PC-3 (cell line): ENCODE measurements at regions not wholly inside any gene's neighbourhood (a gene's known extent, or its start where the extent isn't known, plus 50 kb on each side); places are given as distances from the start of the nearest gene placed in this dataset.
A peak's percentile ranks its signal among the peaks of the same experiment; 100 is the strongest.

Source experiments
- ATAC-seq: fragments of 200-7000 bp; cut with Tn5 transposase; 2 replicates; pipeline ENCODE4 v1.9.1; 2020; ENCODE audit warnings: mild to moderate bottlenecking, moderate library complexity
- BruUV-seq: library from RNA; stranded (reverse); fragments of 400-500 nt; replicated peaks from 2 replicates; lab custom pipeline; 2021; lab: Mats Ljungman, UMichigan
- CTCF ChIA-PET: fragments of 300-600 bp; sonication (Branson Sonifier 250); formaldehyde crosslinking; loops from one replicate; lab custom pipeline; 2022; ENCODE audit warnings: antibody characterized with exemption; lab: Charles Lee
- POLR2A ChIA-PET: fragments of 300-600 bp; sonication (Branson Sonifier 250); formaldehyde crosslinking; loops from one replicate; lab custom pipeline; 2022; ENCODE audit warnings: antibody characterized with exemption; ENCODE audit not compliant: unreplicated experiment; lab: Charles Lee
- DNase-seq: peaks from one replicate; pipeline ENCODE4 v3.0.0-alpha.2; 2015
- H2AFZ ChIP-seq: fragments of 300-600 bp; sonication (generic); 2 replicates; pipeline ENCODE4 v1.6.0; 2016; ENCODE audit warnings: antibody characterized with exemption, low read length
- H3F3A ChIP-seq: fragments of 300-600 bp; sonication (generic); one replicate; pipeline ENCODE4 v1.6.0; 2017; ENCODE audit warnings: antibody characterized with exemption, low read length, control low read depth, mild to moderate bottlenecking; ENCODE audit not compliant: unreplicated experiment
- H3K27ac ChIP-seq: fragments of 300-600 bp; sonication (generic); 2 replicates; pipeline ENCODE4 v1.5.1; 2016; ENCODE audit warnings: mild to moderate bottlenecking, low read length
- H3K27me3 ChIP-seq: fragments of 300-600 bp; sonication (generic); 2 replicates; pipeline ENCODE4 v1.6.1; 2016; ENCODE audit warnings: low read length, mixed read lengths
- H3K36me3 ChIP-seq: fragments of 300-600 bp; sonication (generic); 2 replicates; pipeline ENCODE4 v1.6.1; 2016; ENCODE audit warnings: low read depth, mixed run types, low read length, mixed read lengths
- H3K4me1 ChIP-seq: fragments of 300-600 bp; sonication (generic); 2 replicates; pipeline ENCODE4 v1.5.1; 2016; ENCODE audit warnings: low read length; ENCODE audit not compliant: insufficient read depth
- H3K4me2 ChIP-seq: fragments of 300-600 bp; sonication (generic); 2 replicates; pipeline ENCODE4 v1.6.0; 2016; ENCODE audit warnings: low read length
- H3K4me3 ChIP-seq: fragments of 300-600 bp; sonication (generic); 2 replicates; pipeline ENCODE4 v1.5.1; 2016; ENCODE audit warnings: mild to moderate bottlenecking, low read length, mixed read lengths
- H3K79me2 ChIP-seq: fragments of 300-600 bp; sonication (generic); 2 replicates; pipeline ENCODE4 v1.6.1; 2017; ENCODE audit warnings: low read length, mixed read lengths
- H3K9ac ChIP-seq: fragments of 300-600 bp; sonication (generic); 2 replicates; pipeline ENCODE4 v1.6.0; 2016; ENCODE audit warnings: mild to moderate bottlenecking, low read length
- H3K9me2 ChIP-seq: fragments of 300-600 bp; sonication (generic); replicated peaks from 2 replicates; pipeline ENCODE4 v1.6.1; 2016; ENCODE audit warnings: mixed run types, low read length, mixed read lengths
- H3K9me3 ChIP-seq: fragments of 300-600 bp; sonication (generic); 2 replicates; pipeline ENCODE4 v1.6.1; 2016; ENCODE audit warnings: low read length, mixed read lengths
- H4K20me1 ChIP-seq: fragments of 300-600 bp; sonication (generic); 2 replicates; pipeline ENCODE4 v1.6.1; 2016; ENCODE audit warnings: low read length, mixed read lengths
- EZH2 ChIP-seq: fragments of 300-600 bp; sonication (generic); IDR thresholded peaks from one replicate; pipeline ENCODE4 v1.6.1; 2017; ENCODE audit warnings: antibody characterized with exemption, mild to moderate bottlenecking, low read length; ENCODE audit not compliant: unreplicated experiment
- EZH2phosphoT487 ChIP-seq: fragments of 300-600 bp; sonication (generic); IDR thresholded peaks from 2 replicates; pipeline ENCODE4 v1.6.1; 2018; ENCODE audit warnings: mild to moderate bottlenecking, antibody characterized with exemption, low read length, borderline replicate concordance
- intact Hi-C: fragments of 100-400 bp; cut with micrococcal nuclease; formaldehyde crosslinking; loops from 2 replicates; pipeline ENCODE4 v1.9.0; 2023
- TF ChIP-seq, protein P1 (sequence below): fragments of 300-600 bp; sonication (generic); conservative IDR thresholded peaks from 2 replicates; pipeline ENCODE4 v1.5.1; 2017; ENCODE audit warnings: antibody characterized with exemption, low read depth, mild to moderate bottlenecking, low read length

DNA sequence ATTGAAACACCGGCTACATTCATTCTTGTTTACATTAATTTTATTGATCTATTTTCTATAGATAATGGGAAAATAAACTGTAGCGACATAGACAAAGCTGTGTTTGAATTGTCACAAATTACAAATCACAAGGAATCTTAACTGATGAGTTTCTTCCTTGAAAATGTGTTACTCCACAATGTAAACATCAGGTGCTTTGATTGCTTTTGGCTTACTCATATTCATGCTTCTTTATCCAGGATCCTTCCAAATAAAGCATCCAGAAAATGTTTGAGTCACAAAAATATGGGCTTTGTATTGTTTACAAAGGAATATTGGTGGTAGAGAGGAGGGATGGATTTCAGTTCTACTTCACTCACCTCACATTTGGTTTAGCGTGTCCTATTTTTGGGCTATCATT is 64.0 kb downstream of the BMP2 start:
- no peaks in the 10 kb centered on the region for H3K9me3 ChIP-seq
- intact Hi-C loops = no loop called here
- BruUV-seq = no TSS peak
- ChIA-PET POLR2A (no interaction called here), CTCF (no interaction called here)
- no peaks in the 10 kb centered on the region for H3K79me2 ChIP-seq
- ATAC-seq (no peak), DNase-seq (peak; percentile 47)
- H3K36me3 ChIP-seq = no peaks in the 10 kb centered on the region
- H3K4me1 ChIP-seq = peaks cover 2% of the 10 kb centered on the region; the same call in 1 of the 2 replicates
- H3K4me3 ChIP-seq = no peak overlapping the region
- H3K27me3 ChIP-seq = peaks cover 47% of the 10 kb centered on the region
- no peaks in the 10 kb centered on the region for H3F3A ChIP-seq
- H4K20me1 ChIP-seq = no peaks in the 10 kb centered on the region
- H2AFZ ChIP-seq = no peak overlapping the region
- no peak overlapping the region for H3K4me2 ChIP-seq
- no peaks in the 10 kb centered on the region for H3K9me2 ChIP-seq
- H3K27ac ChIP-seq = no peak overlapping the region
- TF ChIP-seq, protein P1, sequence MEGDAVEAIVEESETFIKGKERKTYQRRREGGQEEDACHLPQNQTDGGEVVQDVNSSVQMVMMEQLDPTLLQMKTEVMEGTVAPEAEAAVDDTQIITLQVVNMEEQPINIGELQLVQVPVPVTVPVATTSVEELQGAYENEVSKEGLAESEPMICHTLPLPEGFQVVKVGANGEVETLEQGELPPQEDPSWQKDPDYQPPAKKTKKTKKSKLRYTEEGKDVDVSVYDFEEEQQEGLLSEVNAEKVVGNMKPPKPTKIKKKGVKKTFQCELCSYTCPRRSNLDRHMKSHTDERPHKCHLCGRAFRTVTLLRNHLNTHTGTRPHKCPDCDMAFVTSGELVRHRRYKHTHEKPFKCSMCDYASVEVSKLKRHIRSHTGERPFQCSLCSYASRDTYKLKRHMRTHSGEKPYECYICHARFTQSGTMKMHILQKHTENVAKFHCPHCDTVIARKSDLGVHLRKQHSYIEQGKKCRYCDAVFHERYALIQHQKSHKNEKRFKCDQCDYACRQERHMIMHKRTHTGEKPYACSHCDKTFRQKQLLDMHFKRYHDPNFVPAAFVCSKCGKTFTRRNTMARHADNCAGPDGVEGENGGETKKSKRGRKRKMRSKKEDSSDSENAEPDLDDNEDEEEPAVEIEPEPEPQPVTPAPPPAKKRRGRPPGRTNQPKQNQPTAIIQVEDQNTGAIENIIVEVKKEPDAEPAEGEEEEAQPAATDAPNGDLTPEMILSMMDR = no peak
- TF ChIP-seq EZH2 (no peak), EZH2phosphoT487 (no peak)
- H3K9ac ChIP-seq = no peak overlapping the region

DNA sequence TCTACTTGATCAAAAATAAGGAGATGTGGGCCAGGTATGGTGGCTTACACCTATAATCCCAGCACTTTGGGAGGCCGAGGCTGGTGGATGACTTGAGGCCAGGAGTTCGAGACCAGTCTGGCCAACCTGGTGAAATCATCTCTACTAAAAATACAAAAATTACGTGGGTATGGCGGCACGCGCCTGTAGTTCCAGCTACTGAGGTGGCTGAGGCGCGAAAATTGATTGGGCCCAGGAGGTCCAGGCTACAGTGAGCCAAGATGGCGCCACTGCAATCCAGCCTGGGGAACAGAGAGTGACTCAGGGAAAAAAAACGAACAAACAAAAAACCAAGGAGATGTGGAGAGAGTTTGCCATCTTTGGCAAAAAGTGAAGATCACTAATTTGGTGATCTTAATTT is 65.3 kb downstream of the BMP2 start:
- Histone ChIP-seq H3K9me2 (no peaks in the 10 kb centered on the region), H3K9me3 (no peaks in the 10 kb centered on the region), H3K36me3 (no peaks in the 10 kb centered on the region), H3K4me3 (no peak overlapping the region), H3K9ac (no peak overlapping the region), H2AFZ (no peak overlapping the region), H3K27ac (no peak overlapping the region), H3K27me3 (peaks cover 60% of the 10 kb centered on the region), H3K79me2 (no peaks in the 10 kb centered on the region), H3K4me1 (no peaks in the 10 kb centered on the region), H3K4me2 (no peak overlapping the region), H4K20me1 (no peaks in the 10 kb centered on the region), H3F3A (no peaks in the 10 kb centered on the region)
- POLR2A ChIA-PET = no interaction called here
- ATAC-seq (no peak), DNase-seq (no peak)
- TF ChIP-seq, protein P1 = no peak
- TF ChIP-seq EZH2 (no peak), EZH2phosphoT487 (no peak)
- BruUV-seq = no TSS peak
- intact Hi-C loops = no loop called here
- CTCF ChIA-PET = no interaction called here

DNA sequence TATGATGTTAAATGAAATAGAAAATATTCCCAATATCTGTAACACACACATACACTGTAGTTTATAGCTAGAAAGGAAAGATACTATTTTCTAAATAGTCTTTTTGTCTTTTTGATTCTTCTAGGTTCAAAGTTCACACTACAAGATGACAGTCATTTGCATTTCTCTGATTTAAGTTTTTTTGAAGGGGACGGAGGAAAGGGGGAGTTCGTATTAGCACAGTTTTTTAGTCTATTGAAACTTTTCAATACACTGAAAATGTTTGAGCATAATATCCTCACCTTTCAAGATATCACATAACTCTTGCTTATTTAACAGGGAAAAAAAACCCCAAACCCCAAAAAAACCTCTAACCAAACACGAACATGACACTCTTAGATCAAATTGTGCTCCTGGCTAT is 68.1 kb downstream of the BMP2 start:
- H3K4me1 ChIP-seq = 0 out of 2 replicates have a peak, but pooled peaks cover 3% of the 10 kb centered on the region
- TF ChIP-seq EZH2phosphoT487 = no peak
- TF ChIP-seq EZH2 = no peak
- TF ChIP-seq, protein P1 = no peak
- intact Hi-C loops = no loop called here
- H3K4me3 ChIP-seq = no peak overlapping the region
- H3K4me2 ChIP-seq = no peak overlapping the region
- ATAC-seq = no peak
- H3K9ac ChIP-seq = no peak overlapping the region
- no TSS peak for BruUV-seq
- H3K9me2 ChIP-seq = no peaks in the 10 kb centered on the region
- H3K36me3 ChIP-seq = no peaks in the 10 kb centered on the region
- no peaks in the 10 kb centered on the region for H3F3A ChIP-seq
- ChIA-PET CTCF (no interaction called here), POLR2A (no interaction called here)
- no peaks in the 10 kb centered on the region for H3K79me2 ChIP-seq
- peaks cover 75% of the 10 kb centered on the region for H3K27me3 ChIP-seq
- no peak for DNase-seq
- no peak overlapping the region for H2AFZ ChIP-seq
- H3K27ac ChIP-seq = no peak overlapping the region
- H3K9me3 ChIP-seq = no peaks in the 10 kb centered on the region
- H4K20me1 ChIP-seq = no peaks in the 10 kb centered on the region
